Gastrocnemius medialis (tissue), 4 donors: ENCODE measurements at regions not wholly inside any gene's neighbourhood (a gene's known extent, or its start where the extent isn't known, plus 50 kb on each side); places are given as distances from the start of the nearest gene placed in this dataset.

Experiments used
- CTCF ChIP-seq, 5 experiments: fragments of 450-650 bp in 3 of 5; fragments of 200-600 bp in 2 of 5; sonication (generic) in 2 of 5; IDR thresholded peaks in 4 of 5; conservative IDR thresholded peaks in 1 of 5; 1 replicate in 4 of 5; 2 replicates in 1 of 5; pipeline ENCODE4 v1.5.1; 2016 to 2019; ENCODE audit warnings: antibody characterized with exemption in 5 of 5, mild to moderate bottlenecking in 3 of 5, moderate library complexity in 3 of 5
- POLR2A ChIP-seq, 2 donors: fragments of 450-650 bp; IDR thresholded peaks; one replicate each; pipeline ENCODE4 v1.6.1; 2017; ENCODE audit warnings: antibody characterized with exemption in 2 of 2, mild to moderate bottlenecking in 2 of 2, moderate library complexity in 2 of 2

- TF ChIP-seq CTCF (IDR thresholded peaks at IDR 0.05 in 4 of 5, conservative IDR thresholded peaks at IDR 0.05 in 1 of 5) (no peak), POLR2A (IDR thresholded peaks at IDR 0.05) (no peak)
Measured at GRCh38 chrX:85611926-85612325, 232.5 kb upstream of the POF1B start.
